ENCODE measurements at regions not wholly inside any gene's neighbourhood (a gene's known extent, or its start where the extent isn't known, plus 50 kb on each side); places are given as distances from the start of the nearest gene placed in this dataset.

DNA sequence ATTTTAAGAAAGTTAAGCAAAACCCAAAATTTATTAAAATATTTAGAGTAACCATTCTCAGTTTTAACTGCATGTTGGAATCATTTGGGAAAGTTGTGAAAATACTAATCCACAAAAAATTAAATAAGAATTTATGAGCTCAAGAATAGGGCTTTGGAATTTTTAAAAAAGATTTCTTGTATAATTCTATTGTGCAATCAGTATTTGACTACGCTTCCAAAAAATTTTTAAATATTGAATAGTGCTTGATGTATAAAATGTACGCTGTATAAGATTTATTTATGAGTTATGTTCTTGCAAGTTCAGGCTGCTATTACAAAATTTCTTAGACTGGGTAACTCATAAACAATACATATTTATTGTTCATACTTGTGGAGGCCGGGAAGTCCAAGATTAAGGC is 571.7 kb downstream of the MMUT start:
- TF ChIP-seq CTCF (conservative IDR thresholded peaks at IDR 0.05 in 1 of 2, IDR thresholded peaks at IDR 0.05 in 1 of 2; ENCODE audit: extremely low read depth in 1 of 2, insufficient read depth in 1 of 2, low read depth in 1 of 2, low read length in 2 of 2) = no peak
- TF ChIP-seq EZH2 (IDR thresholded peaks at IDR 0.05; ENCODE audit: borderline replicate concordance, low read length) = no peak

All from mammary epithelial cell (primary cell).